SK-N-SH (cell line): ENCODE measurements at regions not wholly inside any gene's neighbourhood (a gene's known extent, or its start where the extent isn't known, plus 50 kb on each side); places are given as distances from the start of the nearest gene placed in this dataset.

Experiments used
- CTCF ChIA-PET: fragments of 300-600, 350-600 bp; formaldehyde crosslinking; extraction: SDS; loops from one replicate; lab custom pipeline; 2021; lab: Yijun Ruan, JAX
- POLR2A ChIA-PET: fragments of 350-600 bp; sonication (Branson Sonifier 250); formaldehyde crosslinking; extraction: SDS; loops from one replicate; lab custom pipeline; 2020; ENCODE audit warnings: antibody characterized with exemption, inconsistent platforms; lab: Yijun Ruan, JAX
- DNase-seq: peaks from one replicate; pipeline ENCODE4 v3.0.0; 2012
- H2AFZ ChIP-seq: fragments of 200-600 bp; sonication (generic); 2 replicates; pipeline ENCODE4 v1.8.1; 2016; ENCODE audit warnings: antibody characterized with exemption, mild to moderate bottlenecking, low read depth
- H3F3A ChIP-seq: fragments of 200-600 bp; sonication (generic); replicated peaks from 2 replicates; pipeline ENCODE3; 2016; ENCODE audit warnings: antibody characterized with exemption, mild to moderate bottlenecking; ENCODE audit not compliant: insufficient read depth
- H3K27ac ChIP-seq, 2 experiments: fragments of 200-500 bp in 1 of 2; fragments of 200-600 bp in 1 of 2; sonication (Bioruptor generic) in 1 of 2; sonication (generic), shearing (Covaris generic) in 1 of 2; 2 replicates each; pipeline versions ENCODE4 v1.5.1 to v1.6.1; 2014 to 2016; ENCODE audit warnings: low read depth in 2 of 2, inconsistent platforms in 1 of 2, low read length in 1 of 2, mild to moderate bottlenecking in 1 of 2, mixed read lengths in 1 of 2
- H3K27me3 ChIP-seq: fragments of 200-600 bp; sonication (generic), shearing (Covaris generic); 2 replicates; pipeline ENCODE4 v1.6.1; 2016; ENCODE audit warnings: mixed run types; ENCODE audit not compliant: insufficient read depth
- H3K36me3 ChIP-seq, 2 experiments: fragments of 200-500 bp in 1 of 2; fragments of 200-600 bp in 1 of 2; sonication (Bioruptor generic) in 1 of 2; sonication (generic) in 1 of 2; replicated peaks in 1 of 2; 2 replicates each; pipeline versions ENCODE3 to v1.5.1; 2014 to 2016; ENCODE audit warnings: low read length in 1 of 2, mild to moderate bottlenecking in 1 of 2; ENCODE audit not compliant: insufficient read depth in 2 of 2, control insufficient read depth in 1 of 2
- H3K4me1 ChIP-seq, 2 experiments: fragments of 200-500 bp in 1 of 2; fragments of 200-600 bp in 1 of 2; sonication (Bioruptor generic) in 1 of 2; sonication (generic), shearing (Covaris generic) in 1 of 2; 2 replicates each; pipeline versions ENCODE4 v1.5.1 to v1.6.1; 2014 to 2016; ENCODE audit warnings: low read depth in 1 of 2, low read length in 1 of 2, mixed run types in 1 of 2; ENCODE audit not compliant: insufficient read depth in 2 of 2, control insufficient read depth in 1 of 2
- H3K4me2 ChIP-seq: fragments of 200-600 bp; sonication (generic), shearing (Covaris generic); 2 replicates; pipeline ENCODE4 v1.6.1; 2017; ENCODE audit warnings: mixed run types
- H3K4me3 ChIP-seq, 2 experiments: fragments of 200-500 bp in 1 of 2; fragments of 200-600 bp in 1 of 2; sonication (Bioruptor generic) in 1 of 2; sonication (generic), shearing (Covaris generic) in 1 of 2; 2 replicates each; pipeline versions ENCODE4 v1.5.1 to v1.8.1; 2014 to 2016; ENCODE audit warnings: low read depth in 2 of 2, inconsistent platforms in 1 of 2, low read length in 1 of 2, mild to moderate bottlenecking in 1 of 2, mixed read lengths in 1 of 2, moderate library complexity in 1 of 2
- H3K79me2 ChIP-seq: fragments of 200-600 bp; sonication (generic); 2 replicates; pipeline ENCODE4 v1.8.1; 2017; ENCODE audit warnings: mild to moderate bottlenecking; ENCODE audit not compliant: insufficient read depth
- H3K9ac ChIP-seq: fragments of 200-600 bp; sonication (generic); 2 replicates; pipeline ENCODE4 v1.6.1; 2017; ENCODE audit warnings: mixed run types
- H3K9me2 ChIP-seq: fragments of 200-600 bp; sonication (generic); 2 replicates; pipeline ENCODE4 v1.6.1; 2017; ENCODE audit warnings: mixed run types
- H3K9me3 ChIP-seq: fragments of 200-600 bp; sonication (generic); 2 replicates; pipeline ENCODE4 v1.6.1; 2017; ENCODE audit warnings: mixed run types, mild to moderate bottlenecking, moderate library complexity
- H4K20me1 ChIP-seq: fragments of 200-600 bp; sonication (generic); 2 replicates; pipeline ENCODE4 v1.6.1; 2017; ENCODE audit warnings: mild to moderate bottlenecking, mixed run types; ENCODE audit not compliant: insufficient read depth
- EP300 ChIP-seq, 2 experiments: IDR thresholded peaks; 2 replicates each; pipeline versions ENCODE4 v1.4.0 to v1.6.1; 2012; ENCODE audit warnings: borderline replicate concordance in 1 of 2, low read depth in 1 of 2, low read length in 1 of 2
- EZH2phosphoT487 ChIP-seq: fragments of 200-600 bp; sonication (generic); IDR thresholded peaks from 2 replicates; pipeline ENCODE4 v1.6.1; 2017; ENCODE audit warnings: low read depth, mixed run types, mild to moderate bottlenecking, antibody characterized with exemption, moderate library complexity, borderline replicate concordance
- FOXM1 ChIP-seq: IDR thresholded peaks from 2 replicates; pipeline ENCODE4 v1.4.0; 2012; ENCODE audit warnings: low read depth, mild to moderate bottlenecking
- MXI1 ChIP-seq: IDR thresholded peaks from 2 replicates; pipeline ENCODE4 v1.6.1; 2012; ENCODE audit warnings: mild to moderate bottlenecking, low read depth, low read length, improper control_type of control experiment
- NRF1 ChIP-seq: IDR thresholded peaks from 2 replicates; pipeline ENCODE4 v1.6.1; 2012; ENCODE audit warnings: low read depth, mild to moderate bottlenecking, low read length
- RAD21 ChIP-seq: IDR thresholded peaks from 2 replicates; pipeline ENCODE4 v1.6.1; 2012; ENCODE audit warnings: mild to moderate bottlenecking, low read length
- SIN3A ChIP-seq: IDR thresholded peaks from 2 replicates; pipeline ENCODE4 v1.6.1; 2012; ENCODE audit warnings: low read depth, mild to moderate bottlenecking, low read length, moderate library complexity, borderline replicate concordance
- SMC3 ChIP-seq: IDR thresholded peaks from 2 replicates; pipeline ENCODE4 v1.6.1; 2012; ENCODE audit warnings: low read depth, low read length, improper control_type of control experiment
- WGBS: methylation state at CpG from one replicate; pipeline ENCODE4 v1.1.6; 2017; ENCODE audit warnings: low lambda C conversion rate; 5-methylcytosine and 5-hydroxymethylcytosine counted together
- TF ChIP-seq, protein P1 (sequence below): fragments of 200-600 bp; sonication (generic); IDR thresholded peaks from 2 replicates; pipeline ENCODE4 v1.6.1; 2017; ENCODE audit warnings: antibody characterized with exemption, mild to moderate bottlenecking, moderate library complexity
- TF ChIP-seq, protein P2 (sequence below): IDR thresholded peaks from 2 replicates; pipeline ENCODE4 v1.4.0; 2012; ENCODE audit warnings: low read depth, borderline replicate concordance

DNA sequence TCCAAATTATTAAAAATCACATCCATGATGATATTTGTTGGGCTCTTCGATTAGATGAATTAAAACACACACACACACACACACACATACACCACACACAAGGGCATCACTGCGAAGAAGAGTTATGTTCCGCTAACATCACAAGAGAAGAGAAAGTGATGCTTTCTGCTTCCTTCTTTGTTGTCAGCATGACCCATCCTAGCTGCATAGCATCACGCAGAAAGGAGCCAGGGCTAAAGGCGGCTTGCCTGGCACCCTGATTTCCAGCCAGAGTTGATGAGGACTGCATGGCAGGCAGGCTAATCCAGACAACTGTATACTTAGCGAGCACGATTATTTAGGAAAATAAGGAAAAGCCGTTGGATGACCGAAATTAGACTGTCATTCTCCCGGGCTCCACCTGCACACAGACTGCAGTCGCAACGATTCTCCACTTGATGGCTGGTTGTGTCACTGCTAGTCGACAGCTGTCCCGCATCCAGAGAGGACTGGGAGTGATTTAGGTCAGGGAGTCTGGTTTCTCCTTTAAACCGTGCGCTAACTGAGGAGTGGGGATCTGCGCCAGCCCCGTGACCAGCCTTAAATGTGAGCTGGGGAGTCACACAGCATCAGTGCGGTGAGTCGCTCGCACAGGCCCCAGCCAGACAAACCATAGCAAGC lies 70.6 kb upstream of the SOX4 start:
- CTCF ChIA-PET: interaction anchor here (0.9 to 2.3 kb wide), 8 partner anchors 12 to 958 kb away, joined by 3 to 17 read pairs (median 4); partner anchors contain the start of gene SOX4
- Histone ChIP-seq H3K9ac (no peak overlapping the region), H2AFZ (peak overlapping the region; percentile 74; the same call in 1 of the 2 replicates), H3K4me1 (peaks cover 0 to 19% of the 10 kb centered on the region in 2 experiments; a peak in 2 of 4 replicates), H3K9me2 (no peaks in the 10 kb centered on the region), H3K4me2 (peak overlapping the region; percentile 70), H3K36me3 (no peaks in the 10 kb centered on the region), H4K20me1 (no peaks in the 10 kb centered on the region), H3K79me2 (no peaks in the 10 kb centered on the region), H3K27me3 (no peaks in the 10 kb centered on the region; the same call in 1 of the 2 replicates), H3K27ac (peak overlapping the region in 1 of 2 experiments; percentile 96; a peak in 2 of 4 replicates), H3K9me3 (no peaks in the 10 kb centered on the region), H3K4me3 (peak overlapping the region; percentile 33 to 53), H3F3A (peaks cover 4% of the 10 kb centered on the region)
- 12% methylated on average over 14 of the region's 21 CpGs for WGBS
- peak; percentile 64 for DNase-seq
- TF ChIP-seq, protein P1, sequence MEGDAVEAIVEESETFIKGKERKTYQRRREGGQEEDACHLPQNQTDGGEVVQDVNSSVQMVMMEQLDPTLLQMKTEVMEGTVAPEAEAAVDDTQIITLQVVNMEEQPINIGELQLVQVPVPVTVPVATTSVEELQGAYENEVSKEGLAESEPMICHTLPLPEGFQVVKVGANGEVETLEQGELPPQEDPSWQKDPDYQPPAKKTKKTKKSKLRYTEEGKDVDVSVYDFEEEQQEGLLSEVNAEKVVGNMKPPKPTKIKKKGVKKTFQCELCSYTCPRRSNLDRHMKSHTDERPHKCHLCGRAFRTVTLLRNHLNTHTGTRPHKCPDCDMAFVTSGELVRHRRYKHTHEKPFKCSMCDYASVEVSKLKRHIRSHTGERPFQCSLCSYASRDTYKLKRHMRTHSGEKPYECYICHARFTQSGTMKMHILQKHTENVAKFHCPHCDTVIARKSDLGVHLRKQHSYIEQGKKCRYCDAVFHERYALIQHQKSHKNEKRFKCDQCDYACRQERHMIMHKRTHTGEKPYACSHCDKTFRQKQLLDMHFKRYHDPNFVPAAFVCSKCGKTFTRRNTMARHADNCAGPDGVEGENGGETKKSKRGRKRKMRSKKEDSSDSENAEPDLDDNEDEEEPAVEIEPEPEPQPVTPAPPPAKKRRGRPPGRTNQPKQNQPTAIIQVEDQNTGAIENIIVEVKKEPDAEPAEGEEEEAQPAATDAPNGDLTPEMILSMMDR: peak; percentile 37; the same call in 1 of the 2 replicates
- TF ChIP-seq SMC3: no peak; the same call in 1 of the 2 replicates
- peak; percentile 47 for TF ChIP-seq RAD21
- TF ChIP-seq EP300 (IDR thresholded peaks at IDR 0.05; ENCODE audit: borderline replicate concordance in 1 of 2, low read depth in 1 of 2, low read length in 1 of 2): 0 out of 4 replicates have a peak, but pooled peaks of 1 of the 2 experiments have one; percentile 10
- POLR2A ChIA-PET: interaction anchor here (0.6 to 4.9 kb wide), 9 partner anchors 65 to 647 kb away, joined by 3 to 50 read pairs (median 7); partner anchors contain the start of gene SOX4

DNA sequence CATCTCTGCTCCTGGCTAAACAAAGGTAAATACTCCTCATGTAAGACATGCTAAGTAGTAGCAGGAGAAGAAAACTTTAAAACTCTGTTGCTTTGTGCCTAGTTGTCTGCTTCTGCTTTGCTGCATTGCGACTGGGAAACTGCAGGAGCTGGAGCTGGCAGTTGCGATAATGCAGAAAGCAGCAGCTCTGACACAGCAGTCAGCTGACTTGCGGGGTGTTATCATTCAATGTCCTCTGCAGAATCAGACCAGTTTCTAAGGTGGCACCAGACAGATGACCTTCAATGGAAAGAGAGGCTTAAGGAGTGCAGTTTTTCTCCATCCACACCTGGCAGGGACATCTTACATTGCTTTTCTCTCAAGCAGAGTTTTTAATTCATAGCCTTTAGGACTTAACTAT lies 69.9 kb upstream of the SOX4 start:
- Histone ChIP-seq H3K27ac (peak overlapping the region in 1 of 2 experiments; percentile 96; a peak in 2 of 4 replicates), H2AFZ (no peak overlapping the region), H3K27me3 (no peaks in the 10 kb centered on the region; the same call in 1 of the 2 replicates), H3K9me2 (no peaks in the 10 kb centered on the region), H3K4me3 (no peak overlapping the region; a peak in 1 of 4 replicates), H4K20me1 (no peaks in the 10 kb centered on the region), H3K4me1 (peaks cover 0 to 19% of the 10 kb centered on the region in 2 experiments; a peak in 2 of 4 replicates), H3F3A (peaks cover 4% of the 10 kb centered on the region), H3K9me3 (no peaks in the 10 kb centered on the region), H3K4me2 (no peak overlapping the region), H3K9ac (no peak overlapping the region), H3K79me2 (no peaks in the 10 kb centered on the region), H3K36me3 (no peaks in the 10 kb centered on the region)
- CTCF ChIA-PET: interaction anchor here (0.9 to 2.3 kb wide), 6 partner anchors 12 to 959 kb away, joined by 3 to 17 read pairs (median 4); no protein-coding TSS in a partner anchor
- DNase-seq: no peak
- POLR2A ChIA-PET: interaction anchor here (0.6 to 4.9 kb wide), 2 partner anchors 64 to 297 kb away, joined by 3 to 50 read pairs; no protein-coding TSS in a partner anchor
- no peak for TF ChIP-seq FOXM1
- TF ChIP-seq NRF1: no peak
- TF ChIP-seq, protein P2, sequence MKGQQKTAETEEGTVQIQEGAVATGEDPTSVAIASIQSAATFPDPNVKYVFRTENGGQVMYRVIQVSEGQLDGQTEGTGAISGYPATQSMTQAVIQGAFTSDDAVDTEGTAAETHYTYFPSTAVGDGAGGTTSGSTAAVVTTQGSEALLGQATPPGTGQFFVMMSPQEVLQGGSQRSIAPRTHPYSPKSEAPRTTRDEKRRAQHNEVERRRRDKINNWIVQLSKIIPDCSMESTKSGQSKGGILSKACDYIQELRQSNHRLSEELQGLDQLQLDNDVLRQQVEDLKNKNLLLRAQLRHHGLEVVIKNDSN: no peak
- TF ChIP-seq EZH2phosphoT487: no peak
- no peak for TF ChIP-seq MXI1
- TF ChIP-seq SIN3A: no peak
- 100% methylated on average over 3 of the region's 3 CpGs for WGBS
